ENCODE measurements at regions not wholly inside any gene's neighbourhood (a gene's known extent, or its start where the extent isn't known, plus 50 kb on each side); places are given as distances from the start of the nearest gene placed in this dataset.

DNA sequence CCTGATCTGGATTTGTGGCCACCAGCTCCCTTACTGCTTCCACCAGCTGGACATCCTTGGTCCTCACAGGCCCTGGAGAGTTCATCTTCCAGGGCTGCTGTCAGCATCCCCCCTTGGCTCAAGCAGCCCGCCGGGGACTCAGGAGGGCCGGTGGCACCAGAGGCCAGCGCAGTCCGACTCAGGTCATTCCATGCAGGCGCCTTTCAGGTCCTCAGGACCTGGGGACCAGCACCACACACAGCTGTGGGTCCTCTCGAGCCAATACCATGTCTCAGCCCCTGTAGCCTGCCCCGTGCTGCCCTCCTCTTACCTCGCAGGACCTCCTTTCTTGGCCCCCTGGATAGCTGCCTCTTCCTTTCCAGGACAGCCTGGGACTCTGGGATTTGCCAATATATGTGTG is 145.5 kb downstream of the BMS1 start:
- DNase-seq (no peak), ATAC-seq (no peak)
- WGBS, 3 donors = 88 to 94% (median 94%) methylated on average over 9 of the region's 9 CpGs
- intact Hi-C loops (cut with DNase I) = loop anchor here in 1 of 2 donors (5.0 kb wide), 1 partner anchor 51 kb away; no protein-coding TSS in a partner anchor
- H3K36me3 ChIP-seq (ENCODE audit: insufficient read depth in 1 of 2, low read depth in 1 of 2) = no peaks in the 10 kb centered on the region
- no peak overlapping the region for H3K27ac ChIP-seq
- peaks cover 0 to 20% (median 6%) of the 10 kb centered on the region in 3 donors for H3K27me3 ChIP-seq (ENCODE audit: insufficient read depth in 3 of 3, low read length in 2 of 3)
- no peaks in the 10 kb centered on the region for H3K9me3 ChIP-seq
- H3K4me3 ChIP-seq = no peak overlapping the region
- no peaks in the 10 kb centered on the region for H3K4me1 ChIP-seq
- TF ChIP-seq, protein P1, sequence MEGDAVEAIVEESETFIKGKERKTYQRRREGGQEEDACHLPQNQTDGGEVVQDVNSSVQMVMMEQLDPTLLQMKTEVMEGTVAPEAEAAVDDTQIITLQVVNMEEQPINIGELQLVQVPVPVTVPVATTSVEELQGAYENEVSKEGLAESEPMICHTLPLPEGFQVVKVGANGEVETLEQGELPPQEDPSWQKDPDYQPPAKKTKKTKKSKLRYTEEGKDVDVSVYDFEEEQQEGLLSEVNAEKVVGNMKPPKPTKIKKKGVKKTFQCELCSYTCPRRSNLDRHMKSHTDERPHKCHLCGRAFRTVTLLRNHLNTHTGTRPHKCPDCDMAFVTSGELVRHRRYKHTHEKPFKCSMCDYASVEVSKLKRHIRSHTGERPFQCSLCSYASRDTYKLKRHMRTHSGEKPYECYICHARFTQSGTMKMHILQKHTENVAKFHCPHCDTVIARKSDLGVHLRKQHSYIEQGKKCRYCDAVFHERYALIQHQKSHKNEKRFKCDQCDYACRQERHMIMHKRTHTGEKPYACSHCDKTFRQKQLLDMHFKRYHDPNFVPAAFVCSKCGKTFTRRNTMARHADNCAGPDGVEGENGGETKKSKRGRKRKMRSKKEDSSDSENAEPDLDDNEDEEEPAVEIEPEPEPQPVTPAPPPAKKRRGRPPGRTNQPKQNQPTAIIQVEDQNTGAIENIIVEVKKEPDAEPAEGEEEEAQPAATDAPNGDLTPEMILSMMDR (IDR thresholded peaks at IDR 0.05) = no peak

DNA sequence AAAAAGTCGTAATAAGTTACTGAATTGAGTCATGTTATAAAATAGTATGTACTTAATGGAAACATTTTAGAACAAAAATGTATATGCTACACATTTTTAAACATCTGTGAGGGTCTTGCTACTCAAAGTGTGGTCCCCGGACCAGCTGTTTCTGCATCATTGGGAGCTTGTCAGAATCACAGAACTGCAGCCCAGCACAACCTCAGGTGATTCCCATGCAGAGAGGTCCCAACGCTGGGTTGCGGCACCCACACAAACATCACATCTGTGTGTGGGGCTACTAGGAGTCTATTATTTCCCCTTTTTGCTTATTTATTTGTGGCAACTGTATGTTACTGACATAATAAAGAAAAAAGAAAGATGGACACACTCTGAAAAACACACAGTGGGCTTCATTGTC is 146.6 kb downstream of the BMS1 start:
- Histone ChIP-seq H3K4me1 (peaks cover 7% of the 10 kb centered on the region), H3K27ac (no peak overlapping the region), H3K36me3 (ENCODE audit: insufficient read depth in 1 of 2, low read depth in 1 of 2) (no peaks in the 10 kb centered on the region), H3K27me3 (ENCODE audit: insufficient read depth in 3 of 3, low read length in 2 of 3) (peaks cover 0 to 32% (median 14%) of the 10 kb centered on the region in 3 donors), H3K4me3 (no peak overlapping the region), H3K9me3 (no peaks in the 10 kb centered on the region)
- TF ChIP-seq, protein P1 (IDR thresholded peaks at IDR 0.05) = no peak
- ATAC-seq (no peak), DNase-seq (no peak)
- 94 to 96% (median 94%) methylated on average over 4 of the region's 4 CpGs for WGBS, 3 donors
- intact Hi-C loops (cut with DNase I) = loop anchor here in 1 of 2 donors (5.0 kb wide), 1 partner anchor 52 kb away; no protein-coding TSS in a partner anchor

DNA sequence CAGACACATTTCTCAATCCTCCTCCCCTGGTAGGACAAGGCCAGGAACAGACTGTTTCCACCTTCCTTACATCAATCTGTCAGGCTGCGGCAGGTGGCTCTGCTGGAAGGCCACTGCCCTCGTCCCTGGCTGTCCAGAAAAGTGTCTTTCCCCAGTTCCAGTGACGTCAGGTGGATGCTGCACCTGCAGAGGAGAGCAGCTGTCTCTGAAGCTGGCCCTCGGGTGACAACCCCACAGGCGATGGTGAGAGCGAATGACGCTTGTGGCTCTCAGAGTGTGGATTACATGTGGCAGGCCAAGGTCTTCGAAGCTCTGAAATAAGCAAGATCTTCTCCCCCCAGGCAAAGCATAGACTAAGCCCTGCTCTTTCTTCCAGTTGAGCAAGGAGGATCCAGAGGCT is 146.9 kb upstream of the RET start:
- Histone ChIP-seq H3K36me3 (ENCODE audit: insufficient read depth in 1 of 2, low read depth in 1 of 2) (no peaks in the 10 kb centered on the region), H3K4me3 (no peak overlapping the region), H3K4me1 (peaks cover 7% of the 10 kb centered on the region), H3K27ac (no peak overlapping the region), H3K27me3 (ENCODE audit: insufficient read depth in 3 of 3, low read length in 2 of 3) (peaks cover 0 to 37% (median 14%) of the 10 kb centered on the region in 3 donors), H3K9me3 (no peaks in the 10 kb centered on the region)
- ATAC-seq = peak in 2 of 4 donors; percentile 32 to 34
- WGBS, 3 donors = 73 to 86% (median 84%) methylated on average over 8 of the region's 8 CpGs
- DNase-seq = no peak
- intact Hi-C loops (cut with DNase I) = loop anchor here in 1 of 2 donors (5.0 kb wide), 1 partner anchor 53 kb away; no protein-coding TSS in a partner anchor
- TF ChIP-seq, protein P1 (IDR thresholded peaks at IDR 0.05) = no peak

DNA sequence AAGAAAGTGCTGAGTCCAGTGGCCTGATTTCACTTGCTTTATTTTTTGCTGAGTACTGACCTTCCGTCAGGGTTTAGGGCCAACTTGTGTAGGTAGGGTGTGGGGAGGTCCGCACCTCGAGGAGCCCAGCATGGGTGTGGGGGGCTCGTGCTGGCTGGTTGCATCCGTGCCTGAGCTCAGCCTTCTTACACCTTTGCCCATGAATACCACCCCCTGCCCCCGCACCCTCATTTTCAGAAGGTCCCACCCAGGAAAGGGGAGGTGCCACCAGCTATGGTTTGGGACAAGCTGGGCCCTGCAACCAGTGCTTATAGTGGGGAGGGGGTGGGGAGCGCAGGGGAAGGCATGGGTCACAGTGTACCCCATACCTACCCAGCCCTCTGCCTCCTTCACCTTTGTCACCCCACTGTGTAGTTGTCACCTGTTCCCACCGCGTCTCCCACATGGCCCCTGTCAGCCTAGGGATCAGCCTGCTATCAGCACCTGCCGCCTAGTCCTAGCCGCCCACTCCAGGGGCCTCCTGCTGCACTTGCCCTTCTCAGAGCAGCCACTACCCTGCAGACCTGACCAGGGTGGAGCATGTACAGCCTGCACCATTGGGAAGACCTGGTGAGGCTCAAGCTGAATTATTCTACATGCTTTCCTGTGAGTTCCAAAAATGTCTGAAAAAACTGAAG is 146.2 kb upstream of the RET start:
- H3K27ac ChIP-seq = no peak overlapping the region
- no peak for DNase-seq
- no peak overlapping the region for H3K4me3 ChIP-seq
- ATAC-seq = no peak
- 91 to 94% (median 93%) methylated on average over 11 of the region's 11 CpGs for WGBS, 3 donors
- intact Hi-C loops (cut with DNase I) = no loop called here
- TF ChIP-seq, protein P1 (IDR thresholded peaks at IDR 0.05) = no peak
- H3K36me3 ChIP-seq (ENCODE audit: insufficient read depth in 1 of 2, low read depth in 1 of 2) = no peaks in the 10 kb centered on the region
- peaks cover 7% of the 10 kb centered on the region for H3K4me1 ChIP-seq
- H3K27me3 ChIP-seq (ENCODE audit: insufficient read depth in 3 of 3, low read length in 2 of 3) = peaks cover 0 to 37% (median 14%) of the 10 kb centered on the region in 3 donors
- no peaks in the 10 kb centered on the region for H3K9me3 ChIP-seq

Data from psoas muscle (tissue), 7 donors.